ENCODE measurements at regions not wholly inside any gene's neighbourhood (a gene's known extent, or its start where the extent isn't known, plus 50 kb on each side); places are given as distances from the start of the nearest gene placed in this dataset.
A peak's percentile ranks its signal among the peaks of the same experiment; 100 is the strongest.

- Histone ChIP-seq H3K27ac (no peak overlapping the region), H3K4me3 (no peak overlapping the region), H3K4me1 (no peaks in the 10 kb centered on the region), H3K27me3 (no peaks in the 10 kb centered on the region), H3K36me3 (no peaks in the 10 kb centered on the region), H3K9me3 (no peaks in the 10 kb centered on the region)
- DNase-seq (no peak), ATAC-seq (no peak)
- TF ChIP-seq, protein P1, sequence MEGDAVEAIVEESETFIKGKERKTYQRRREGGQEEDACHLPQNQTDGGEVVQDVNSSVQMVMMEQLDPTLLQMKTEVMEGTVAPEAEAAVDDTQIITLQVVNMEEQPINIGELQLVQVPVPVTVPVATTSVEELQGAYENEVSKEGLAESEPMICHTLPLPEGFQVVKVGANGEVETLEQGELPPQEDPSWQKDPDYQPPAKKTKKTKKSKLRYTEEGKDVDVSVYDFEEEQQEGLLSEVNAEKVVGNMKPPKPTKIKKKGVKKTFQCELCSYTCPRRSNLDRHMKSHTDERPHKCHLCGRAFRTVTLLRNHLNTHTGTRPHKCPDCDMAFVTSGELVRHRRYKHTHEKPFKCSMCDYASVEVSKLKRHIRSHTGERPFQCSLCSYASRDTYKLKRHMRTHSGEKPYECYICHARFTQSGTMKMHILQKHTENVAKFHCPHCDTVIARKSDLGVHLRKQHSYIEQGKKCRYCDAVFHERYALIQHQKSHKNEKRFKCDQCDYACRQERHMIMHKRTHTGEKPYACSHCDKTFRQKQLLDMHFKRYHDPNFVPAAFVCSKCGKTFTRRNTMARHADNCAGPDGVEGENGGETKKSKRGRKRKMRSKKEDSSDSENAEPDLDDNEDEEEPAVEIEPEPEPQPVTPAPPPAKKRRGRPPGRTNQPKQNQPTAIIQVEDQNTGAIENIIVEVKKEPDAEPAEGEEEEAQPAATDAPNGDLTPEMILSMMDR (IDR thresholded peaks at IDR 0.05): no peak
- intact Hi-C loops (cut with DNase I): no loop called here
These were observed 239.1 kb downstream of the ALX1 start for GRCh38 chr12:85519163-85519562.

DNA sequence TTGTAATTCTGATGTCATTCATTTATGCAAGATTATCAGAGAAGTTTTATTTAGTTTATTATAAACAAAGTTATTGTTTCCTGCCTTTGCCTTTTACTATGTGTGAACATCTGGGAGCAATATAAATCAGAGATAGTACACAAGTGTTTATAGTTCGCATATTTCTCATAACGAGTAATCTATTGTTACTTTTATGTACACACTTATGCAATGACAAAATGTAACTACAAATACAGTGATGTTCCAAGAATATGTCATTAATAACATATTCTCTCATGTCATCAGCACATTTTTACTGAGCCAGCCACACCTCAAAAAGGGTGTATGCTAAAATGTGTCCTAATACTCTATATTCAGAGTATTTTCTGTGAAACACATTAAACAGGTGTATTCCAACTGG is 243.2 kb downstream of the ALX1 start:
- Histone ChIP-seq H3K4me3 (no peak overlapping the region), H3K9me3 (no peaks in the 10 kb centered on the region), H3K27me3 (no peaks in the 10 kb centered on the region), H3K36me3 (no peaks in the 10 kb centered on the region), H3K27ac (no peak overlapping the region), H3K4me1 (no peaks in the 10 kb centered on the region)
- intact Hi-C loops (cut with DNase I): no loop called here
- ATAC-seq: no peak
- DNase-seq: no peak
- TF ChIP-seq, protein P1 (IDR thresholded peaks at IDR 0.05): no peak

DNA sequence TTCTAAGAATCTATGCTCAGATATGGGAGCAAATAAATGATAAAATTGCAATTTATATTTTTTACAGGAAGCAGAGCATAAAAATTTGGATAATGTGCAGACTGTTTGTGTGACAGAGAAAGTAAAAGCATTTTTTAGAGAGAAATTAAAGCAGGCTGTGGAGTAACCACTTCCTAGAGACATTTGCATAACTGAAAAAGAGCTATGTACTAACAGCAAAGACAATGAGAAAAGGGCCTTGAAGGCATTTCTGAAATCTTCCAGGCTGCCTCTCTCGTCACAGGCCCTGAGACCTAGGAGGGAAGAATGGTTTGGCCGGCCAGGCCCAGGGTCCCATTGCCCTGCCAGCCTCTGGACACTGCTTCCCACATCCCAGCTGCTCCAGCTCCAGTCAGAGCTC is 247.2 kb downstream of the ALX1 start:
- TF ChIP-seq, protein P1 (IDR thresholded peaks at IDR 0.05): no peak
- no peaks in the 10 kb centered on the region for H3K27me3 ChIP-seq
- ATAC-seq: no peak
- intact Hi-C loops (cut with DNase I): no loop called here
- no peak for DNase-seq
- no peak overlapping the region for H3K4me3 ChIP-seq
- H3K9me3 ChIP-seq: no peaks in the 10 kb centered on the region
- no peaks in the 10 kb centered on the region for H3K36me3 ChIP-seq
- H3K27ac ChIP-seq: no peak overlapping the region
- no peaks in the 10 kb centered on the region for H3K4me1 ChIP-seq

- Histone ChIP-seq H3K27me3 (no peaks in the 10 kb centered on the region), H3K36me3 (no peaks in the 10 kb centered on the region), H3K4me1 (no peaks in the 10 kb centered on the region), H3K9me3 (no peaks in the 10 kb centered on the region), H3K4me3 (no peak overlapping the region), H3K27ac (no peak overlapping the region)
- TF ChIP-seq, protein P1 (IDR thresholded peaks at IDR 0.05): no peak
- DNase-seq (no peak), ATAC-seq (no peak)
- intact Hi-C loops (cut with DNase I): no loop called here
These were observed 249.9 kb downstream of the ALX1 start for GRCh38 chr12:85529896-85530295.

- Histone ChIP-seq H3K27me3 (no peaks in the 10 kb centered on the region), H3K4me3 (no peak overlapping the region), H3K36me3 (no peaks in the 10 kb centered on the region), H3K4me1 (no peaks in the 10 kb centered on the region), H3K27ac (no peak overlapping the region), H3K9me3 (no peaks in the 10 kb centered on the region)
- intact Hi-C loops (cut with DNase I): no loop called here
- TF ChIP-seq, protein P1 (IDR thresholded peaks at IDR 0.05): no peak
- no peak for ATAC-seq
- peak in 1 of 4 donors; percentile 39 for DNase-seq
These were observed 250.4 kb downstream of the ALX1 start for GRCh38 chr12:85530456-85530855.
